GM23338 (cell line): ENCODE measurements at regions not wholly inside any gene's neighbourhood (a gene's known extent, or its start where the extent isn't known, plus 50 kb on each side); places are given as distances from the start of the nearest gene placed in this dataset.

Experiments
- CTCF ChIP-seq, 2 experiments: fragments of 200-600 bp in 1 of 2; sonication (generic) in 1 of 2; conservative IDR thresholded peaks; 2 replicates each; pipeline versions ENCODE4 v1.5.1 to v1.6.1; 2016 to 2017; ENCODE audit warnings: antibody characterized with exemption in 2 of 2, low read depth in 2 of 2, mild to moderate bottlenecking in 2 of 2, moderate library complexity in 1 of 2
- EZH2 ChIP-seq: fragments of 200-600 bp; sonication (generic); IDR thresholded peaks from one replicate; pipeline ENCODE4 v1.8.0; 2017; ENCODE audit warnings: antibody characterized with exemption, mild to moderate bottlenecking, low read depth; ENCODE audit not compliant: unreplicated experiment
- EZH2phosphoT487 ChIP-seq: fragments of 200-600 bp; sonication (generic); IDR thresholded peaks from one replicate; pipeline ENCODE4 v1.8.1; 2018; ENCODE audit warnings: antibody characterized with exemption; ENCODE audit not compliant: unreplicated experiment
- JUNB ChIP-seq: IDR thresholded peaks from one replicate; pipeline ENCODE4 v1.6.1; 2016; ENCODE audit warnings: antibody characterized with exemption; ENCODE audit not compliant: unreplicated experiment
- POLR2AphosphoS5 ChIP-seq: IDR thresholded peaks from 2 replicates; pipeline ENCODE4 v1.6.1; 2016; ENCODE audit warnings: antibody characterized with exemption, low read depth
- ZNF114 ChIP-seq: fragments of 250-450 bp; sonication (Bioruptor Pico); IDR thresholded peaks from 2 replicates; pipeline ENCODE4 v1.5.0; 2020; ENCODE audit warnings: mild to moderate bottlenecking, moderate library complexity
- ZNF331 ChIP-seq: fragments of 250-450 bp; sonication (Bioruptor Pico); IDR thresholded peaks from 2 replicates; pipeline ENCODE4 v1.5.0; 2020; ENCODE audit warnings: low read depth, mild to moderate bottlenecking, moderate library complexity
- TF ChIP-seq, protein P1 (sequence below): IDR thresholded peaks from 2 replicates; pipeline ENCODE4 v1.6.1; 2016; ENCODE audit warnings: antibody characterized with exemption
- TF ChIP-seq, protein P2 (sequence below): IDR thresholded peaks from one replicate; pipeline ENCODE4 v1.6.1; 2018; ENCODE audit warnings: antibody characterized with exemption; ENCODE audit not compliant: unreplicated experiment

DNA sequence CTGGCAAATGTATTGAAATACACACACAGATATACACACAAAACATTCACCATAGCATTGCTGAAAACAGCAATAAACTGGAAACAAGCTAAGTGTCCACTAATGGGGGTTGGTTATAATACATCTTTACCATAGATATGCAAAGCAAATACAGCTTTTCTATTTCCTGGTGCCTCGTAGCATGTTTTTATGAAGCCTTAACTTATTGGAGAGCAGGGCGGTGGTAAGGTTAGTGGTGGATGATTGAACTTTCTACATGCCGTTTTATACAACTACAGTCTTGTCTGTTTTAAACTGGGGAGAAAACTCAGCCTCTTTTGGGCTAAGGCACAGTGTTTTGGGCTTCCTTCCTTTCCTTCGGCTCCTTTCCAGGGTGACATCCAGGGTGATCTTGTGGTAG, 104.5 kb downstream of the NR2F2 start:
- TF ChIP-seq CTCF (conservative IDR thresholded peaks at IDR 0.05; ENCODE audit: low read depth in 2 of 2): no peak
- TF ChIP-seq EZH2: no peak
- TF ChIP-seq JUNB: no peak
- TF ChIP-seq, protein P1, sequence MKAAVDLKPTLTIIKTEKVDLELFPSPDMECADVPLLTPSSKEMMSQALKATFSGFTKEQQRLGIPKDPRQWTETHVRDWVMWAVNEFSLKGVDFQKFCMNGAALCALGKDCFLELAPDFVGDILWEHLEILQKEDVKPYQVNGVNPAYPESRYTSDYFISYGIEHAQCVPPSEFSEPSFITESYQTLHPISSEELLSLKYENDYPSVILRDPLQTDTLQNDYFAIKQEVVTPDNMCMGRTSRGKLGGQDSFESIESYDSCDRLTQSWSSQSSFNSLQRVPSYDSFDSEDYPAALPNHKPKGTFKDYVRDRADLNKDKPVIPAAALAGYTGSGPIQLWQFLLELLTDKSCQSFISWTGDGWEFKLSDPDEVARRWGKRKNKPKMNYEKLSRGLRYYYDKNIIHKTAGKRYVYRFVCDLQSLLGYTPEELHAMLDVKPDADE: no peak
- no peak for TF ChIP-seq POLR2AphosphoS5
- TF ChIP-seq, protein P2, sequence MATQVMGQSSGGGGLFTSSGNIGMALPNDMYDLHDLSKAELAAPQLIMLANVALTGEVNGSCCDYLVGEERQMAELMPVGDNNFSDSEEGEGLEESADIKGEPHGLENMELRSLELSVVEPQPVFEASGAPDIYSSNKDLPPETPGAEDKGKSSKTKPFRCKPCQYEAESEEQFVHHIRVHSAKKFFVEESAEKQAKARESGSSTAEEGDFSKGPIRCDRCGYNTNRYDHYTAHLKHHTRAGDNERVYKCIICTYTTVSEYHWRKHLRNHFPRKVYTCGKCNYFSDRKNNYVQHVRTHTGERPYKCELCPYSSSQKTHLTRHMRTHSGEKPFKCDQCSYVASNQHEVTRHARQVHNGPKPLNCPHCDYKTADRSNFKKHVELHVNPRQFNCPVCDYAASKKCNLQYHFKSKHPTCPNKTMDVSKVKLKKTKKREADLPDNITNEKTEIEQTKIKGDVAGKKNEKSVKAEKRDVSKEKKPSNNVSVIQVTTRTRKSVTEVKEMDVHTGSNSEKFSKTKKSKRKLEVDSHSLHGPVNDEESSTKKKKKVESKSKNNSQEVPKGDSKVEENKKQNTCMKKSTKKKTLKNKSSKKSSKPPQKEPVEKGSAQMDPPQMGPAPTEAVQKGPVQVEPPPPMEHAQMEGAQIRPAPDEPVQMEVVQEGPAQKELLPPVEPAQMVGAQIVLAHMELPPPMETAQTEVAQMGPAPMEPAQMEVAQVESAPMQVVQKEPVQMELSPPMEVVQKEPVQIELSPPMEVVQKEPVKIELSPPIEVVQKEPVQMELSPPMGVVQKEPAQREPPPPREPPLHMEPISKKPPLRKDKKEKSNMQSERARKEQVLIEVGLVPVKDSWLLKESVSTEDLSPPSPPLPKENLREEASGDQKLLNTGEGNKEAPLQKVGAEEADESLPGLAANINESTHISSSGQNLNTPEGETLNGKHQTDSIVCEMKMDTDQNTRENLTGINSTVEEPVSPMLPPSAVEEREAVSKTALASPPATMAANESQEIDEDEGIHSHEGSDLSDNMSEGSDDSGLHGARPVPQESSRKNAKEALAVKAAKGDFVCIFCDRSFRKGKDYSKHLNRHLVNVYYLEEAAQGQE: no peak
- no peak for TF ChIP-seq ZNF114 (CRISPR knock-in tag)
- TF ChIP-seq ZNF331 (CRISPR knock-in tag): no peak
- TF ChIP-seq EZH2phosphoT487: no peak
